DOHH2 (cell line): ENCODE measurements at regions not wholly inside any gene's neighbourhood (a gene's known extent, or its start where the extent isn't known, plus 50 kb on each side); places are given as distances from the start of the nearest gene placed in this dataset.

Experiments
- H3F3A ChIP-seq: fragments of 200-600 bp; sonication (generic), shearing (Covaris generic); 2 replicates; pipeline ENCODE4 v1.6.0; 2016; ENCODE audit warnings: antibody characterized with exemption, mild to moderate bottlenecking; ENCODE audit not compliant: control insufficient read depth, insufficient read depth
- H3K27ac ChIP-seq: fragments of 200-600 bp; sonication (generic); 2 replicates; pipeline ENCODE4 v1.5.1; 2014; ENCODE audit warnings: low read depth, mild to moderate bottlenecking, low read length, moderate library complexity
- H3K27me3 ChIP-seq: fragments of 200-600 bp; sonication (generic); 2 replicates; pipeline ENCODE4 v1.6.1; 2014; ENCODE audit warnings: mild to moderate bottlenecking, low read length, mixed read lengths; ENCODE audit not compliant: control insufficient read depth
- H3K36me3 ChIP-seq: fragments of 200-600 bp; sonication (generic); 2 replicates; pipeline ENCODE4 v1.6.1; 2014; ENCODE audit warnings: mild to moderate bottlenecking, low read length, moderate library complexity, mixed read lengths; ENCODE audit not compliant: control insufficient read depth
- H3K4me1 ChIP-seq: fragments of 200-600 bp; sonication (generic); 2 replicates; pipeline ENCODE4 v1.6.1; 2014; ENCODE audit warnings: mild to moderate bottlenecking, low read length, mixed read lengths; ENCODE audit not compliant: control insufficient read depth
- H3K4me2 ChIP-seq: fragments of 200-600 bp; sonication (generic); 2 replicates; pipeline ENCODE4 v1.6.0; 2014; ENCODE audit warnings: mild to moderate bottlenecking, low read length, moderate library complexity
- H3K4me3 ChIP-seq: fragments of 200-600 bp; sonication (generic); 2 replicates; pipeline ENCODE4 v1.5.1; 2014; ENCODE audit warnings: mild to moderate bottlenecking, low read length, mixed read lengths
- H3K79me2 ChIP-seq: fragments of 200-600 bp; sonication (generic); 2 replicates; pipeline ENCODE4 v1.6.1; 2014; ENCODE audit warnings: mild to moderate bottlenecking, low read length, mixed read lengths; ENCODE audit not compliant: control insufficient read depth
- H3K9me2 ChIP-seq: fragments of 200-600 bp; sonication (generic); replicated peaks from 2 replicates; pipeline ENCODE4 v1.6.1; 2014; ENCODE audit warnings: mild to moderate bottlenecking, low read length, mixed read lengths; ENCODE audit not compliant: control insufficient read depth
- H3K9me3 ChIP-seq: fragments of 200-600 bp; sonication (generic); 2 replicates; pipeline ENCODE4 v1.6.1; 2014; ENCODE audit warnings: antibody characterized with exemption, low read length, mixed read lengths; ENCODE audit not compliant: control insufficient read depth, insufficient read depth
- H4K20me1 ChIP-seq: fragments of 200-600 bp; sonication (generic); 2 replicates; pipeline ENCODE4 v1.6.0; 2014; ENCODE audit warnings: low read depth, mild to moderate bottlenecking, antibody characterized with exemption, low read length, moderate library complexity; ENCODE audit not compliant: control insufficient read depth, insufficient read depth
- EZH2phosphoT487 ChIP-seq: fragments of 200-600 bp; sonication (generic); IDR thresholded peaks from 2 replicates; pipeline ENCODE4 v1.6.1; 2017; ENCODE audit warnings: borderline replicate concordance, mild to moderate bottlenecking, antibody characterized with exemption, low read length, moderate library complexity, mixed read lengths
- TF ChIP-seq, protein P1 (sequence below): fragments of 200-600 bp; sonication (generic); IDR thresholded peaks from one replicate; pipeline ENCODE4 v1.5.1; 2014; ENCODE audit warnings: antibody characterized with exemption, mild to moderate bottlenecking, low read depth, low read length; ENCODE audit not compliant: poor library complexity, severe bottlenecking

DNA sequence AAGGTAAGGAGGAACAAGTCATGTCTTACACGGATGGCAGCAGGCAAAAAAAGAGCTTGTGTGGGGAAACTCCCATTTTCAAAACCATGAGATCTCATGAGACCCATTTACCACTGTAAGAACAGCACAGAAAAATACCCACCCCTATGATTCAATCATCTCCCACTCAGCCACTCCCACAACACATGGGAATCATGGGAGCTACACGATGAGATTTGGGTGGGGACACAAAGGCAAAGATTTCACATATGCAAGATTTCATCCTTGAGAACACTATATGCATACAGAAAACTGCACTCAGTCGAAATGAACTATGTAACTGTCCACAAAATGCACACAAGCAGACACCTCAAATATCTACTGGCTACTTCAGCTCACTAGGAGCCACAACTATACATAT, 480.6 kb upstream of the BTBD3 start:
- Histone ChIP-seq H3K4me2 (no peak overlapping the region), H3K79me2 (no peaks in the 10 kb centered on the region), H3K27ac (no peak overlapping the region), H4K20me1 (no peaks in the 10 kb centered on the region), H3K36me3 (no peaks in the 10 kb centered on the region), H3K9me3 (no peaks in the 10 kb centered on the region), H3F3A (no peaks in the 10 kb centered on the region), H3K4me1 (no peaks in the 10 kb centered on the region), H3K9me2 (no peaks in the 10 kb centered on the region), H3K4me3 (no peak overlapping the region), H3K27me3 (no peaks in the 10 kb centered on the region)
- TF ChIP-seq, protein P1, sequence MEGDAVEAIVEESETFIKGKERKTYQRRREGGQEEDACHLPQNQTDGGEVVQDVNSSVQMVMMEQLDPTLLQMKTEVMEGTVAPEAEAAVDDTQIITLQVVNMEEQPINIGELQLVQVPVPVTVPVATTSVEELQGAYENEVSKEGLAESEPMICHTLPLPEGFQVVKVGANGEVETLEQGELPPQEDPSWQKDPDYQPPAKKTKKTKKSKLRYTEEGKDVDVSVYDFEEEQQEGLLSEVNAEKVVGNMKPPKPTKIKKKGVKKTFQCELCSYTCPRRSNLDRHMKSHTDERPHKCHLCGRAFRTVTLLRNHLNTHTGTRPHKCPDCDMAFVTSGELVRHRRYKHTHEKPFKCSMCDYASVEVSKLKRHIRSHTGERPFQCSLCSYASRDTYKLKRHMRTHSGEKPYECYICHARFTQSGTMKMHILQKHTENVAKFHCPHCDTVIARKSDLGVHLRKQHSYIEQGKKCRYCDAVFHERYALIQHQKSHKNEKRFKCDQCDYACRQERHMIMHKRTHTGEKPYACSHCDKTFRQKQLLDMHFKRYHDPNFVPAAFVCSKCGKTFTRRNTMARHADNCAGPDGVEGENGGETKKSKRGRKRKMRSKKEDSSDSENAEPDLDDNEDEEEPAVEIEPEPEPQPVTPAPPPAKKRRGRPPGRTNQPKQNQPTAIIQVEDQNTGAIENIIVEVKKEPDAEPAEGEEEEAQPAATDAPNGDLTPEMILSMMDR = no peak
- no peak for TF ChIP-seq EZH2phosphoT487

DNA sequence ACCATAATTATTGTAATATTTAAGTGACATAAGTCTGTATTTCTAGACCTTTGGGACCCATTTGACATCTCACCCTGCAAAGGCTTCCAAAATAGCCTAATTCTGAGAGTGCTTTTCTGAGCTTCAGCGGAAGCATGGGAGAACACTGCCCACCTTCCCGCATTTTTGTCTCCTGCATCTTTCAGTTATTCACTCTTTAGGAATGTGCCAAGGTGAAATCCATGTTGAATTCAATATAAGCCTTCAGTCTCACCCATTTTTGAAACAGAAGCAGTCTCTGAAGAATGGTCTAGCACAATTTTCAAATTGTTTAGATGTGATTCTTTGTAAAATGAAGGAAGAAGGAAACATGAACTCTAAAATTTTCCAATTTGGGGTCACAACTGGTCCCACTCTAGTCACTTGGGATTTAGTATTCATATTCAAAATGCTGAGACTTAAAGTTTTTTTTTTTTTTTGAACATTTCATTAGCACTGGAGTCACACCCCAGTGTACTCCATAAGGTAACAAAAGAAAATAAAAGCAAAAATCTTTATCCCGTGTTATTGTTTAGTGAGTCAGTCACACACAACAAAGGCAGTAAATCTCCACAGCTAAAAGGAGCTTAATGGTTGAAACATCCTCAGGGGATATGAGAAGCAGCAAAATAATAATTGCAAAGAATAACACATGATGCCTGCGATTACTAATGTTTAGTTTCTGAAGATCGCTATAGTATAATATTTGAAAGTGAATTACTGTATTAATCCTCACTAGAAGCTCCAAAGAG, 479.9 kb upstream of the BTBD3 start:
- no peaks in the 10 kb centered on the region for H3K9me3 ChIP-seq
- H3K79me2 ChIP-seq = no peaks in the 10 kb centered on the region
- no peaks in the 10 kb centered on the region for H3K9me2 ChIP-seq
- H3K36me3 ChIP-seq = no peaks in the 10 kb centered on the region
- no peaks in the 10 kb centered on the region for H3K27me3 ChIP-seq
- no peaks in the 10 kb centered on the region for H3K4me1 ChIP-seq
- no peak overlapping the region for H3K27ac ChIP-seq
- TF ChIP-seq, protein P1 = no peak
- no peak for TF ChIP-seq EZH2phosphoT487
- no peaks in the 10 kb centered on the region for H3F3A ChIP-seq
- no peak overlapping the region for H3K4me3 ChIP-seq
- no peak overlapping the region for H3K4me2 ChIP-seq
- no peaks in the 10 kb centered on the region for H4K20me1 ChIP-seq

DNA sequence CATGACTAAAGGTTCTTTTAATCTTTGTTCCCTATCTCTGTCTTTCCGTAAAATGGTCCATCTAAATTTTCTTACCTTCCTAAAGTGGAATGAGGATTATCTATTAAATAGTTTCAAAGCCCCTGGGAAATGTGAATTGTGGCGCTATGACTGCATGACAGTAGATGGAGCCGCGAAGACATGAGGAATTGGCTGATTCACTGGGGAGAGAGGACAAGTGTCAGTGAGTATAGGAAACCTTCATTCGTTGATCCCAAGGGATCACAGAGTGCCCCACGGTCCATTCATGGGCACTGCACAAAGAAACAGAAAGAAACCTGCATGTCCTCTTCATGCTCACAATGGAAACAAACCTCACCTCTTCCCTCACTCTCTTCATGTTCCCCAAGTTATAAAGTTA, 479.3 kb upstream of the BTBD3 start:
- no peak for TF ChIP-seq EZH2phosphoT487
- TF ChIP-seq, protein P1 = no peak
- no peaks in the 10 kb centered on the region for H3K9me3 ChIP-seq
- no peaks in the 10 kb centered on the region for H3K4me1 ChIP-seq
- no peaks in the 10 kb centered on the region for H3K9me2 ChIP-seq
- no peaks in the 10 kb centered on the region for H3K79me2 ChIP-seq
- no peak overlapping the region for H3K4me2 ChIP-seq
- H3F3A ChIP-seq = no peaks in the 10 kb centered on the region
- no peak overlapping the region for H3K4me3 ChIP-seq
- no peaks in the 10 kb centered on the region for H3K36me3 ChIP-seq
- H3K27me3 ChIP-seq = no peaks in the 10 kb centered on the region
- H4K20me1 ChIP-seq = no peaks in the 10 kb centered on the region
- no peak overlapping the region for H3K27ac ChIP-seq
